Fibroblast of lung (primary cell): ENCODE measurements at regions not wholly inside any gene's neighbourhood (a gene's known extent, or its start where the extent isn't known, plus 50 kb on each side); places are given as distances from the start of the nearest gene placed in this dataset.

ENCODE experiments used
- DNase-seq, 2 donors: peaks; one replicate each; pipeline versions ENCODE4 v3.0.0 to v3.0.0-alpha.2; 2010; ENCODE audit warnings: low read depth in 2 of 2
- H2AFZ ChIP-seq: 2 replicates; pipeline ENCODE4 v1.5.1; 2012; ENCODE audit warnings: low read length, control low read depth, inconsistent platforms
- H3K27ac ChIP-seq: 2 replicates; pipeline ENCODE4 v1.5.1; 2011; ENCODE audit warnings: low read length, control low read depth; ENCODE audit not compliant: insufficient read depth
- H3K27me3 ChIP-seq: 2 replicates; pipeline ENCODE4 v1.5.1; 2011; ENCODE audit warnings: mild to moderate bottlenecking, low read length; ENCODE audit not compliant: control insufficient read depth, insufficient read depth
- H3K36me3 ChIP-seq: 2 replicates; pipeline ENCODE4 v1.5.1; 2011; ENCODE audit warnings: low read length; ENCODE audit not compliant: control insufficient read depth, insufficient read depth
- H3K4me1 ChIP-seq: 2 replicates; pipeline ENCODE4 v1.5.1; 2011; ENCODE audit warnings: low read length; ENCODE audit not compliant: control insufficient read depth, insufficient read depth; ENCODE audit errors: extremely low read depth
- H3K4me2 ChIP-seq: 2 replicates; pipeline ENCODE4 v1.5.1; 2011; ENCODE audit warnings: low read length, control low read depth; ENCODE audit not compliant: insufficient read depth; ENCODE audit errors: extremely low read depth
- H3K4me3 ChIP-seq, 4 experiments: fragments of 200-600 bp in 1 of 4; sonication (generic) in 1 of 4; replicated peaks in 1 of 4; 2 replicates each; pipeline ENCODE4 v1.5.1; 2011 to 2016; ENCODE audit warnings: low read length in 4 of 4, low read depth in 3 of 4, mild to moderate bottlenecking in 3 of 4, control low read depth in 2 of 4, inconsistent platforms in 1 of 4, mixed read lengths in 1 of 4; ENCODE audit not compliant: insufficient read depth in 1 of 4; ENCODE audit errors: control extremely low read depth in 1 of 4
- H3K79me2 ChIP-seq: 2 replicates; pipeline ENCODE4 v1.5.1; 2012; ENCODE audit warnings: mild to moderate bottlenecking, low read length, inconsistent platforms; ENCODE audit not compliant: control insufficient read depth, insufficient read depth
- H3K9ac ChIP-seq: 2 replicates; pipeline ENCODE4 v1.5.1; 2011; ENCODE audit warnings: mild to moderate bottlenecking, low read length, control low read depth; ENCODE audit not compliant: insufficient read depth
- H3K9me3 ChIP-seq: 2 replicates; pipeline ENCODE4 v1.5.1; 2012; ENCODE audit warnings: low read depth, low read length; ENCODE audit not compliant: control insufficient read depth, insufficient read depth
- H4K20me1 ChIP-seq: 2 replicates; pipeline ENCODE4 v1.5.1; 2011; ENCODE audit warnings: low read length; ENCODE audit not compliant: control insufficient read depth, insufficient read depth; ENCODE audit errors: extremely low read depth
- EZH2 ChIP-seq: IDR thresholded peaks from 2 replicates; pipeline ENCODE4 v1.5.1; 2012; ENCODE audit warnings: low read length, control low read depth, mild to moderate bottlenecking; ENCODE audit errors: missing control alignments
- TF ChIP-seq, protein P1 (sequence below), 2 donors: IDR thresholded peaks in 1 of 2; conservative IDR thresholded peaks in 1 of 2; 1 replicate in 1 of 2; 2 replicates in 1 of 2; pipeline ENCODE4 v1.5.1; 2011 to 2012; ENCODE audit warnings: low read length in 2 of 2, control low read depth in 1 of 2, inconsistent platforms in 1 of 2, low read depth in 1 of 2, mild to moderate bottlenecking in 1 of 2

DNA sequence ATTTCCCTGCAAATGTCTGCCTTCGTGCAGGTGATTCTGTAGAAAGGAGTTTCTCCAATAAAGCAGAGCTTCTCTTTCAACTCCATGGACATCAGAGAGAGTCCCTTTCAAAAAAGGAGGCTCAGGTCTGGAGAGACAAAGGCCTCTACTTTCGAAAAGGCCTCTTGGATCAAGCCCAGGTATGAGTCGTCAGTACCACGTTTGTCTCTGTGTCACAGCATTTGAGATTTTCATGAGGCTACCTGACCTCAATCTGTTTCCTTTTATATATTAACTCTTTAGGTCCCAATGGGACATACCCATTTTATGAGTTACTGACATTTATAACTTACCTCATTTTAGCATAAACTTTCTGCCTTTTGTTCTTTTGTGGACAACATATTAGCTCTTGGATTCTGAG lies 290.8 kb downstream of the RPAP3 start:
- no peak overlapping the region for H3K9ac ChIP-seq
- H3K79me2 ChIP-seq: no peaks in the 10 kb centered on the region
- no peak overlapping the region for H3K4me3 ChIP-seq
- H4K20me1 ChIP-seq: no peaks in the 10 kb centered on the region
- DNase-seq: peak in 1 of 2 donors; percentile 36
- H3K27ac ChIP-seq: no peak overlapping the region
- no peak for TF ChIP-seq EZH2
- TF ChIP-seq, protein P1, sequence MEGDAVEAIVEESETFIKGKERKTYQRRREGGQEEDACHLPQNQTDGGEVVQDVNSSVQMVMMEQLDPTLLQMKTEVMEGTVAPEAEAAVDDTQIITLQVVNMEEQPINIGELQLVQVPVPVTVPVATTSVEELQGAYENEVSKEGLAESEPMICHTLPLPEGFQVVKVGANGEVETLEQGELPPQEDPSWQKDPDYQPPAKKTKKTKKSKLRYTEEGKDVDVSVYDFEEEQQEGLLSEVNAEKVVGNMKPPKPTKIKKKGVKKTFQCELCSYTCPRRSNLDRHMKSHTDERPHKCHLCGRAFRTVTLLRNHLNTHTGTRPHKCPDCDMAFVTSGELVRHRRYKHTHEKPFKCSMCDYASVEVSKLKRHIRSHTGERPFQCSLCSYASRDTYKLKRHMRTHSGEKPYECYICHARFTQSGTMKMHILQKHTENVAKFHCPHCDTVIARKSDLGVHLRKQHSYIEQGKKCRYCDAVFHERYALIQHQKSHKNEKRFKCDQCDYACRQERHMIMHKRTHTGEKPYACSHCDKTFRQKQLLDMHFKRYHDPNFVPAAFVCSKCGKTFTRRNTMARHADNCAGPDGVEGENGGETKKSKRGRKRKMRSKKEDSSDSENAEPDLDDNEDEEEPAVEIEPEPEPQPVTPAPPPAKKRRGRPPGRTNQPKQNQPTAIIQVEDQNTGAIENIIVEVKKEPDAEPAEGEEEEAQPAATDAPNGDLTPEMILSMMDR (conservative IDR thresholded peaks at IDR 0.05 in 1 of 2, IDR thresholded peaks at IDR 0.05 in 1 of 2; ENCODE audit: low read depth in 1 of 2, low read length in 2 of 2): no peak
- no peaks in the 10 kb centered on the region for H3K27me3 ChIP-seq
- H3K4me2 ChIP-seq: no peak overlapping the region
- H3K36me3 ChIP-seq: no peaks in the 10 kb centered on the region
- peaks cover 7% of the 10 kb centered on the region for H3K4me1 ChIP-seq
- H2AFZ ChIP-seq: no peak overlapping the region
- no peaks in the 10 kb centered on the region for H3K9me3 ChIP-seq

DNA sequence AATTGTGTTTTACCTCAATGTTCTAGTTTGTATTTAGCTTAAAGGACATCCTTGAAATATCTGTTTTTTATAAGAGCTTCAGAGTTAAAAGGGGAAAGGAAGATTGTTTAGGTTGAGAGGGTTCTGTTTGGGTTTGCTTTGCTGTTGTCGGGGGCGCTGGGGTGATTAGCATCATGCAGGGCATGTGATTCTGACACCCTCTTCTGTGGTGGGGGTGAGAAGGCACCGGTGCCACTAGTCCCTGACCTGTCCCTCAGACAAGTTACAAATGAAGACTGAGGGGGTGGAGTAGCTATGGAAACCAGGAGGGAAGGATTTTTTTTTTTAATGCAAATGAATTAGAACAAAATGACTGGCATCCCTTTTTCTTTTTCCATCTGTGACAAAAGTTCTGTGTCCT lies 291.3 kb downstream of the RPAP3 start:
- H3K27ac ChIP-seq: no peak overlapping the region

GRCh38 chr12:47413806-47414205 lies 292.0 kb downstream of the RPAP3 start:
- Histone ChIP-seq H4K20me1 (no peaks in the 10 kb centered on the region), H3K9ac (no peak overlapping the region), H3K9me3 (no peaks in the 10 kb centered on the region), H3K36me3 (no peaks in the 10 kb centered on the region), H3K27ac (no peak overlapping the region), H3K4me3 (no peak overlapping the region), H3K27me3 (no peaks in the 10 kb centered on the region), H3K79me2 (no peaks in the 10 kb centered on the region), H3K4me1 (no peaks in the 10 kb centered on the region), H2AFZ (no peak overlapping the region), H3K4me2 (no peak overlapping the region)
- TF ChIP-seq EZH2: no peak
- TF ChIP-seq, protein P1 (conservative IDR thresholded peaks at IDR 0.05 in 1 of 2, IDR thresholded peaks at IDR 0.05 in 1 of 2; ENCODE audit: low read depth in 1 of 2, low read length in 2 of 2): no peak
- DNase-seq: peak in 1 of 2 donors; percentile 83

More for the DNA sequence above, 291.3 kb downstream of the RPAP3 start:
- no peaks in the 10 kb centered on the region for H3K79me2 ChIP-seq
- H4K20me1 ChIP-seq: no peaks in the 10 kb centered on the region
- no peak overlapping the region for H2AFZ ChIP-seq
- DNase-seq: no peak
- H3K4me1 ChIP-seq: peaks cover 5% of the 10 kb centered on the region
- no peak overlapping the region for H3K4me2 ChIP-seq
- H3K9ac ChIP-seq: no peak overlapping the region
- H3K9me3 ChIP-seq: no peaks in the 10 kb centered on the region
- H3K27me3 ChIP-seq: no peaks in the 10 kb centered on the region
- no peak overlapping the region for H3K4me3 ChIP-seq
- no peaks in the 10 kb centered on the region for H3K36me3 ChIP-seq
- no peak for TF ChIP-seq EZH2
- TF ChIP-seq, protein P1 (conservative IDR thresholded peaks at IDR 0.05 in 1 of 2, IDR thresholded peaks at IDR 0.05 in 1 of 2; ENCODE audit: low read depth in 1 of 2, low read length in 2 of 2): no peak
